ENCODE measurements at regions not wholly inside any gene's neighbourhood (a gene's known extent, or its start where the extent isn't known, plus 50 kb on each side); places are given as distances from the start of the nearest gene placed in this dataset.

GRCh38 chr10:10848488-10849111, 169.1 kb upstream of the CELF2 start:
- TF ChIP-seq, protein P1, sequence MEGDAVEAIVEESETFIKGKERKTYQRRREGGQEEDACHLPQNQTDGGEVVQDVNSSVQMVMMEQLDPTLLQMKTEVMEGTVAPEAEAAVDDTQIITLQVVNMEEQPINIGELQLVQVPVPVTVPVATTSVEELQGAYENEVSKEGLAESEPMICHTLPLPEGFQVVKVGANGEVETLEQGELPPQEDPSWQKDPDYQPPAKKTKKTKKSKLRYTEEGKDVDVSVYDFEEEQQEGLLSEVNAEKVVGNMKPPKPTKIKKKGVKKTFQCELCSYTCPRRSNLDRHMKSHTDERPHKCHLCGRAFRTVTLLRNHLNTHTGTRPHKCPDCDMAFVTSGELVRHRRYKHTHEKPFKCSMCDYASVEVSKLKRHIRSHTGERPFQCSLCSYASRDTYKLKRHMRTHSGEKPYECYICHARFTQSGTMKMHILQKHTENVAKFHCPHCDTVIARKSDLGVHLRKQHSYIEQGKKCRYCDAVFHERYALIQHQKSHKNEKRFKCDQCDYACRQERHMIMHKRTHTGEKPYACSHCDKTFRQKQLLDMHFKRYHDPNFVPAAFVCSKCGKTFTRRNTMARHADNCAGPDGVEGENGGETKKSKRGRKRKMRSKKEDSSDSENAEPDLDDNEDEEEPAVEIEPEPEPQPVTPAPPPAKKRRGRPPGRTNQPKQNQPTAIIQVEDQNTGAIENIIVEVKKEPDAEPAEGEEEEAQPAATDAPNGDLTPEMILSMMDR (IDR thresholded peaks at IDR 0.05; ENCODE audit: poor library complexity), result no peak
- no peak for TF ChIP-seq EZH2phosphoT487 (IDR thresholded peaks at IDR 0.05; ENCODE audit: low read depth, severe bottlenecking, unreplicated experiment)
